Testis (tissue), 2 donors: ENCODE measurements at regions not wholly inside any gene's neighbourhood (a gene's known extent, or its start where the extent isn't known, plus 50 kb on each side); places are given as distances from the start of the nearest gene placed in this dataset.
A peak's percentile ranks its signal among the peaks of the same experiment; 100 is the strongest.

Experiments
- DNase-seq: peaks from one replicate; pipeline ENCODE4 v3.0.0-alpha.2; 2019
- H3K27ac ChIP-seq, 2 donors: fragments of 200-600 bp; sonication (generic); one replicate each; pipeline ENCODE4 v1.5.1; 2019
- H3K27me3 ChIP-seq: fragments of 200-600 bp; sonication (generic); one replicate; pipeline ENCODE4 v1.5.1; 2019
- H3K36me3 ChIP-seq: fragments of 200-600 bp; sonication (generic); one replicate; pipeline ENCODE4 v1.5.1; 2017; ENCODE audit warnings: low read depth; ENCODE audit errors: missing control alignments
- H3K4me1 ChIP-seq: fragments of 200-600 bp; sonication (generic); one replicate; pipeline ENCODE4 v1.5.1; 2019
- H3K4me3 ChIP-seq, 2 donors: fragments of 200-600 bp; sonication (generic); one replicate each; pipeline ENCODE4 v1.5.1; 2017 to 2019
- H3K9me3 ChIP-seq: fragments of 200-600 bp; sonication (generic); one replicate; pipeline ENCODE4 v1.5.1; 2017
- CTCF ChIP-seq, 3 experiments: fragments of 450-650 bp in 2 of 3; fragments of 200-600 bp in 1 of 3; sonication (generic) in 1 of 3; IDR thresholded peaks; one replicate each; pipeline ENCODE4 v1.5.1; 2016 to 2019; ENCODE audit warnings: antibody characterized with exemption in 3 of 3, mild to moderate bottlenecking in 2 of 3, moderate library complexity in 1 of 3
- POLR2A ChIP-seq: fragments of 450-650 bp; IDR thresholded peaks from one replicate; pipeline ENCODE4 v1.6.1; 2017; ENCODE audit warnings: antibody characterized with exemption, mild to moderate bottlenecking, moderate library complexity
- WGBS, 2 donors: methylation state at CpG; one replicate each; pipeline ENCODE4 v1.1.5; 2018; 5-methylcytosine and 5-hydroxymethylcytosine counted together
- intact Hi-C: fragments of 100-400 bp; cut with DNase I; formaldehyde crosslinking; loops from one replicate; pipeline ENCODE4 v1.15.1; 2023; ENCODE audit warnings: low total_unique reads

GRCh38 chr11:37402663-37403062, 804.6 kb upstream of the RAG2 start:
- intact Hi-C loops, result no loop called here
- Histone ChIP-seq H3K36me3 (no peaks in the 10 kb centered on the region), H3K9me3 (no peaks in the 10 kb centered on the region), H3K27ac (no peak overlapping the region), H3K4me3 (no peak overlapping the region), H3K27me3 (no peaks in the 10 kb centered on the region), H3K4me1 (no peaks in the 10 kb centered on the region)
- 57 to 61% methylated on average over 1 of the region's 1 CpG for WGBS, 2 donors
- no peak for DNase-seq
- no peak for TF ChIP-seq POLR2A
- TF ChIP-seq CTCF (IDR thresholded peaks at IDR 0.05), result no peak

- TF ChIP-seq POLR2A (no peak), CTCF (IDR thresholded peaks at IDR 0.05) (no peak)
- WGBS, 2 donors, result 36 to 72% methylated on average over 1 of the region's 1 CpG
- Histone ChIP-seq H3K9me3 (peaks cover 4% of the 10 kb centered on the region), H3K4me1 (no peaks in the 10 kb centered on the region), H3K36me3 (no peaks in the 10 kb centered on the region), H3K4me3 (no peak overlapping the region), H3K27ac (no peak overlapping the region), H3K27me3 (no peaks in the 10 kb centered on the region)
- intact Hi-C loops, result no loop called here
- peak; percentile 23 for DNase-seq
These were observed 796.3 kb upstream of the RAG2 start for GRCh38 chr11:37394236-37394870.

- no peaks in the 10 kb centered on the region for H3K4me1 ChIP-seq
- H3K9me3 ChIP-seq, result peaks cover 4% of the 10 kb centered on the region
- H3K27me3 ChIP-seq, result no peaks in the 10 kb centered on the region
- H3K36me3 ChIP-seq, result no peaks in the 10 kb centered on the region
- DNase-seq, result no peak
- WGBS, 2 donors, result 78 to 81% methylated on average over 1 of the region's 1 CpG
- no peak overlapping the region for H3K27ac ChIP-seq
- TF ChIP-seq POLR2A, result no peak
- no peak for TF ChIP-seq CTCF (IDR thresholded peaks at IDR 0.05)
- no peak overlapping the region for H3K4me3 ChIP-seq
- intact Hi-C loops, result no loop called here
These were observed 793.6 kb upstream of the RAG2 start for GRCh38 chr11:37391615-37392014.

GRCh38 chr11:37390576-37391083, 792.6 kb upstream of the RAG2 start:
- DNase-seq, result no peak
- 47 to 57% methylated on average over 5 of the region's 5 CpGs for WGBS, 2 donors
- TF ChIP-seq POLR2A (no peak), CTCF (IDR thresholded peaks at IDR 0.05) (no peak)
- no peak overlapping the region for H3K4me3 ChIP-seq
- H3K4me1 ChIP-seq, result no peaks in the 10 kb centered on the region
- H3K9me3 ChIP-seq, result no peaks in the 10 kb centered on the region
- H3K27me3 ChIP-seq, result no peaks in the 10 kb centered on the region
- H3K36me3 ChIP-seq, result no peaks in the 10 kb centered on the region
- intact Hi-C loops, result no loop called here
- no peak overlapping the region for H3K27ac ChIP-seq

GRCh38 chr11:37378958-37379357, 780.9 kb upstream of the RAG2 start:
- Histone ChIP-seq H3K4me3 (no peak overlapping the region), H3K27me3 (no peaks in the 10 kb centered on the region), H3K9me3 (no peaks in the 10 kb centered on the region), H3K27ac (no peak overlapping the region), H3K36me3 (no peaks in the 10 kb centered on the region), H3K4me1 (no peaks in the 10 kb centered on the region)
- 14 to 22% methylated on average over 1 of the region's 1 CpG for WGBS, 2 donors
- intact Hi-C loops, result no loop called here
- no peak for DNase-seq
- no peak for TF ChIP-seq POLR2A
- TF ChIP-seq CTCF (IDR thresholded peaks at IDR 0.05), result no peak
